ENCODE measurements at regions not wholly inside any gene's neighbourhood (a gene's known extent, or its start where the extent isn't known, plus 50 kb on each side); places are given as distances from the start of the nearest gene placed in this dataset.
A peak's percentile ranks its signal among the peaks of the same experiment; 100 is the strongest.
"Not testable (repeated sequence)": the region's sequence is repeated elsewhere in the genome, so short reads cannot be mapped to it uniquely, and the experiment has no call there.

DNA sequence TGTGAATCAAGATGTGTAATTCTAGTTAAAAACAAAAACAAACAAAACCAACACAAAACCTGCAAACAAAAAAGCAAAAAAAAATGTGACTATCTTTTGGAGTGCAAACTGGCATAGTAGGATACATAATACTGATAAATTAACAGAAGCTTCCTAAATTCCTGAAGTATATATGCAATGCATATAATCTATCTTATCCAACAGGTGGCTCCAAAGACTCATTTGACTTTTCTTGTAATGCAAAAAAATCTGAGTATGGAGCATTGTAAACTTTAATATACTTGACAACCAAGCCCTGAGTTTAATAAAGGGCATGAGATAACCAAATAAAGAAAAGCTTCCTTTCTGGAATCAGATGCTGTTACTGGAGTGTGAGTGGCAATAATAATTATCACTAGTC is 1003.6 kb downstream of the FSCB start:
- H3K27me3 ChIP-seq (ENCODE audit: low read depth): no peaks in the 10 kb centered on the region
- H3K4me1 ChIP-seq: peaks cover 16% of the 10 kb centered on the region
- peak in 1 of 2 experiments; percentile 67 for DNase-seq (ENCODE audit: low spot score in 2 of 2)
- no peaks in the 10 kb centered on the region for H3K36me3 ChIP-seq (replicated peaks)
- H3K9me3 ChIP-seq: no peaks in the 10 kb centered on the region
- no peak overlapping the region for H3K4me3 ChIP-seq
- in situ Hi-C loops (cut with MboI; ENCODE audit: low sequenced_read_pairs): loop anchor here (25.0 kb wide), 1 partner anchor 284 kb away; no protein-coding TSS in a partner anchor

DNA sequence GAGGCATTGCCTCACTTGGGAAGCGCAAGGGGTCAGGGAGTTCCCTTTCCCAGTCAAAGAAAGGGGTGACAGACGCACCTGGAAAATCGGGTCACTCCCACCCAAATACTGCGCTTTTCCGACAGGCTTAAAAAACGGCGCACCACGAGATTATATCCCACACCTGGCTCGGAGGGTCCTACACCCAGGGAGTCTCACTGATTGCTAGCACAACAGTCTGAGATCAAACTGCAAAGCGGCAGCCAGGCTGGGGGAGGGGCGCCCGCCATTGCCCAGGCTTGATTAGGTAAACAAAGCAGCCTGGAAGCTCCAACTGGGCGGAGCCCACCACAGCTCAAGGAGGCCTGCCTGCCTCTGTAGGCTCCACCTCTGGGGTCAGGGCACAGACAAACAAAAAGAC is 1014.7 kb downstream of the FSCB start:
- in situ Hi-C loops (cut with MboI; ENCODE audit: low sequenced_read_pairs); DNase-seq (ENCODE audit: low spot score in 2 of 2); H3K4me1 ChIP-seq; H3K9me3 ChIP-seq; H3K36me3 ChIP-seq (replicated peaks); H3K27me3 ChIP-seq (ENCODE audit: low read depth); H3K4me3 ChIP-seq: not testable (repeated sequence)

DNA sequence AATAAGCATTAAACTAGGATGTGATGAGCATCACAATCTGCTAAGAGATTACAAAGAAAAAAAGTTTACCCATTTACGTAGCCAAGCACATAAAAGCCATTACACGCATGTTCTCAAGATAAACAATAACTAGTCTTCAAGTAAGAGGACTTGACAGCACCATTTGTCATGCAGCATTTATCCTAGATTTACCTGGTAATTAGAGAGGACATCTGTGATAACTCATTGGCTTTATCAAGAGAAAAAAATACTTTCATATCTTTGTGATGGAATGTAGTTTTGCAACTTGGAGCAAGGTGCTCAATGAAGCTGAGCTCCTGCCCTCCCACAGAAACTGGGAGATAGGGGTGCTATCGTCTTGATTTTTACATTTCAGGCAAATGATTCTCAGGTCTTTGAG is 1023.7 kb downstream of the FSCB start:
- Histone ChIP-seq H3K27me3 (ENCODE audit: low read depth) (no peaks in the 10 kb centered on the region), H3K4me1 (peaks cover 41% of the 10 kb centered on the region), H3K9me3 (no peaks in the 10 kb centered on the region), H3K4me3 (no peak overlapping the region), H3K36me3 (replicated peaks) (no peaks in the 10 kb centered on the region)
- no peak for DNase-seq (ENCODE audit: low spot score in 2 of 2)
- in situ Hi-C loops (cut with MboI; ENCODE audit: low sequenced_read_pairs): no loop called here

DNA sequence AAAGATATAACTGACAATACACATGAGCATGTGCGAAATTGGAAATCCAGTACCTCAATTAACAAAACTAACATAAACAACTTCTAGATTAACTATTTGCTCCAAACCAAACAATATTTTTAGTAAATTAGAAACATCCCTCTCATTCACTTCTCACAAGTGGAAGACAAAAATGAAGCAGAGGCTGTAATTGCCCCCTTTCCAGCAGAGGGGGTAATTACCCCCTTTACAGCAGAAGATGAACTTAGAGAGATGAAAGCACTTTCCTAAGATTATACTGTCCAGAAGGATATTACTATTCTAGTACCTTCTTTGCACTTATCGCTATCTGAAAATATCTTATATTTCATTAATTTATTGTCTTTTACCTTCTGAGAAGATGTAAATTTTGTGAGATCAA is 1025.2 kb downstream of the FSCB start:
- Histone ChIP-seq H3K27me3 (ENCODE audit: low read depth) (no peaks in the 10 kb centered on the region), H3K9me3 (no peaks in the 10 kb centered on the region), H3K36me3 (replicated peaks) (no peaks in the 10 kb centered on the region), H3K4me3 (no peak overlapping the region), H3K4me1 (peaks cover 46% of the 10 kb centered on the region)
- in situ Hi-C loops (cut with MboI; ENCODE audit: low sequenced_read_pairs): no loop called here
- no peak for DNase-seq (ENCODE audit: low spot score in 2 of 2)

DNA sequence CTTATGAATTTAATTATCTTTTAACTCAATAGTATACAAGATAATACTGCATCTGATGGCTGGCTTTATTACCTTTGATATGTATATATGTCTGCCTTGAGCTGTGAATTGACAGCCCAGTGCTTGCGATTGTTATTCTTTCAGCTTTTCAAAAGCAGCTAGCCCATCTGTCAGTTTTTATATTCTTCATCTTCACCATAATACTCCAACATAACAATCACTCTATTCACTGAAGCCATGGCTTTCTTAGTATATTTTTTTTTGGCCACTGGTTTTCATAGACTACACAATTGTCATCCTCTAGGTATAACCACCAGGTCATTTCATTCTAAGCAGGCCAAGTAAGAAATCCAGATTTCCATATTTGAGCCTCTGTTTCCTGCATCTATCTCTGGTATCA is 1026.1 kb downstream of the FSCB start:
- peak in 1 of 2 experiments; percentile 97 for DNase-seq (ENCODE audit: low spot score in 2 of 2)
- H3K27me3 ChIP-seq (ENCODE audit: low read depth): no peaks in the 10 kb centered on the region
- no peaks in the 10 kb centered on the region for H3K9me3 ChIP-seq
- in situ Hi-C loops (cut with MboI; ENCODE audit: low sequenced_read_pairs): no loop called here
- H3K4me3 ChIP-seq: no peak overlapping the region
- no peaks in the 10 kb centered on the region for H3K36me3 ChIP-seq (replicated peaks)
- peaks cover 46% of the 10 kb centered on the region for H3K4me1 ChIP-seq

DNA sequence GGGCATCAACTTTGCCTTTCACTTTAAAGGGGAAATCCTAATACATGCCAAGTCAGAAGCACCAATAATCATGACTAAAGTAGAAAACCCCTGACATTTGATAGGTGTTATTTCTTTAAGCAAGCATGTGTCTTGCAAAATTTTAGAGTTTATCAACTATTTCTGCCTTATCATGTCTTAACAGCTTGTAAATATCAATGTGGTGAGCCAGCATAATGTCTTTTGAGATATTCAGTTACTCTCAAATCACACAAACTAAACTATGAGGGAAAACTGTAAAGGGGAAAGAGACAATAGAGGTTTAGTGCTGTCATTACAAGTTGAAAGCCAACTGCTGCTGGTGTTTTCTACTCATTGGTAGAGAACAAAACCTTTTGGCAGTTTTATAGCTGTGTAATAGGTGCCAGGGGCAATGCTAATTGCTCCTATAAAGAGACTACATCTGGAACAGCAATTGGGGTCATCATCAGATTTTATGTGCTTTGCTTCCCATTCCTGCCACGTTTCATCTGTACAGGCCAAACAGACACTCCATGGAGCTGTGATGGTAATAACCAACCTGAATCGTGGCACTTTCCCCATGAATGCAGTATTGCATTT is 1027.4 kb downstream of the FSCB start:
- Histone ChIP-seq H3K9me3 (no peaks in the 10 kb centered on the region), H3K27me3 (ENCODE audit: low read depth) (no peaks in the 10 kb centered on the region), H3K4me3 (no peak overlapping the region), H3K4me1 (peaks cover 39% of the 10 kb centered on the region), H3K36me3 (replicated peaks) (no peaks in the 10 kb centered on the region)
- in situ Hi-C loops (cut with MboI; ENCODE audit: low sequenced_read_pairs): no loop called here
- DNase-seq (ENCODE audit: low spot score in 2 of 2): peak; percentile 63 to 94

DNA sequence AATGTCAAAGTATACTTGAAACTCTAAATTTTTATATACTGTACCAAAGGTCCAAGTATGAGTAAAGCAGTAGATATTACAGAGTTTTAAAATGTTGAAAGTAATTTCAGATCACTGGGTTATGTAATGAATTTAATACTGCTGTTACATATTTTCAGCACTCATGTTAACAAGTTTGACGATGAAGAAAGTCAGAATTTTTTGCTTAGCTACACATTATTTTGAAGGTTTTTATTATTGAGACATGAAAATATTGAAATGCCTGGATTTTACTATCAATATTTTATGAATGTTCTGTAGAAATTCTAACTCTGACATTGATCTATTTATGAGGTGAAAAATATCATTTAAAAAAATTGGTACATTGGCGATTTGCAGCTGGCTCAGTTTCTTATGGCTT is 1030.3 kb downstream of the FSCB start:
- H3K27me3 ChIP-seq (ENCODE audit: low read depth): no peaks in the 10 kb centered on the region
- DNase-seq (ENCODE audit: low spot score in 2 of 2): no peak
- H3K4me1 ChIP-seq: peaks cover 37% of the 10 kb centered on the region
- no peak overlapping the region for H3K4me3 ChIP-seq
- H3K9me3 ChIP-seq: no peaks in the 10 kb centered on the region
- in situ Hi-C loops (cut with MboI; ENCODE audit: low sequenced_read_pairs): no loop called here
- H3K36me3 ChIP-seq (replicated peaks): no peaks in the 10 kb centered on the region

DNA sequence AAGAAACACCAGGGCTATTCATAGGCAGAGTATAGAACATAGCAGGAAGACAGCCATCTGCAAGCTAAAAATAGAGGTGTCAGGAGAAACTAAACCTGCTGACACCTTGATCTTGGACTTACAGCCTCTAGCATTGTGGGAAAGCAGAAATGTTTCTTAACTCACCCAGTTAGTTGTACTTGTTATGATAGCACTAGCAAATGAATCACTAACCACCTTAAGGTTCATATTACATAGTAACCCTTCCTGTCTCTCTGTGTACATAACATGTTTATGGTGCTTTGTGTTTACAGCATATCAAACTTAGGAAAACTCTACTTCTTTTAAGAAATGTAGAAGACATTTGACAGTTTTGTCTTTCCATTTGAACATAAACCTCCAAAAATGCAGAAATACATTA is 1031.3 kb downstream of the FSCB start:
- Histone ChIP-seq H3K36me3 (replicated peaks) (no peaks in the 10 kb centered on the region), H3K4me3 (no peak overlapping the region), H3K4me1 (peaks cover 37% of the 10 kb centered on the region), H3K27me3 (ENCODE audit: low read depth) (no peaks in the 10 kb centered on the region), H3K9me3 (no peaks in the 10 kb centered on the region)
- in situ Hi-C loops (cut with MboI; ENCODE audit: low sequenced_read_pairs): no loop called here
- DNase-seq (ENCODE audit: low spot score in 2 of 2): no peak

DNA sequence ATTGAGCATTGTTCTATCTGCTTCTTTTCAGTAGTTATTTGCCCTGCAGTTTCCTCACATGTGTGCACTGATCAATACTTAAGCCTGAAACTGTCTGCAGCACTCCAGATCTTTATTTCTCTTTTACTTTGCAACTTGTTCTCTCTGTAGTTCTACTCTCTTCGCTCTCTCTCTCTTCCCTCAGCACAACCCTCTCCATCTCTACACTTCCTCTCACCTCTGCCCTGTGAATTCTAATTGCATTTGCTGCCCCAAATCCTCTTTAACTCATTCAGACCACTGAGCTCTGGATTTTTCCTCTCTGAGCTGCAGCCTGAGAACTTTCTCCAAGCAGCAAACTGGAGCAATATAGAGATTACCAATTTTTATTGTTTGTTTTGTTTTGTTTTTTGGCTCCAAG is 1035.5 kb downstream of the FSCB start:
- in situ Hi-C loops (cut with MboI; ENCODE audit: low sequenced_read_pairs): no loop called here
- no peak for DNase-seq (ENCODE audit: low spot score in 2 of 2)
- Histone ChIP-seq H3K4me1 (peaks cover 12% of the 10 kb centered on the region), H3K9me3 (no peaks in the 10 kb centered on the region), H3K36me3 (replicated peaks) (no peaks in the 10 kb centered on the region), H3K4me3 (no peak overlapping the region), H3K27me3 (ENCODE audit: low read depth) (no peaks in the 10 kb centered on the region)

DNA sequence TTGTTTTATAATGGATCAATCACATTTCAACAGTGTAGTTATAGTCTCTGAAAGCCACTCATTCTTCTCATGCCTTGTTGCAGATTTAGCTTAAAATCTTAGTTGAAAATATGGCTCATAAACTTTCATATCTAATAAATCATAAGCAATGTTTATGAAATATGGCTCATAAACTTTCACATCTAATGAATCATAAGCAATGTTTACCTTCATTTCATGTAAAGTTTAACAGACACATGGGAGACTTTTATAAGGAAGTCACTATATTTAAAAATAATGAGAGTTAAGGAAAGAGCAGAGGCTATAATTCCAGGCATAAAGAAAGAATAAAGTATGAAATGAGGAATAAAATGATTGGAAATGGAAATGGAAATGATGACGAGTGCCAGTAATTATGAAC is 1042.1 kb downstream of the FSCB start:
- no peak for DNase-seq (ENCODE audit: low spot score in 2 of 2)
- Histone ChIP-seq H3K4me3 (no peak overlapping the region), H3K36me3 (replicated peaks) (no peaks in the 10 kb centered on the region), H3K27me3 (ENCODE audit: low read depth) (no peaks in the 10 kb centered on the region), H3K4me1 (no peaks in the 10 kb centered on the region; the same call in none of the 2 replicates), H3K9me3 (no peaks in the 10 kb centered on the region)
- in situ Hi-C loops (cut with MboI; ENCODE audit: low sequenced_read_pairs): no loop called here

DNA sequence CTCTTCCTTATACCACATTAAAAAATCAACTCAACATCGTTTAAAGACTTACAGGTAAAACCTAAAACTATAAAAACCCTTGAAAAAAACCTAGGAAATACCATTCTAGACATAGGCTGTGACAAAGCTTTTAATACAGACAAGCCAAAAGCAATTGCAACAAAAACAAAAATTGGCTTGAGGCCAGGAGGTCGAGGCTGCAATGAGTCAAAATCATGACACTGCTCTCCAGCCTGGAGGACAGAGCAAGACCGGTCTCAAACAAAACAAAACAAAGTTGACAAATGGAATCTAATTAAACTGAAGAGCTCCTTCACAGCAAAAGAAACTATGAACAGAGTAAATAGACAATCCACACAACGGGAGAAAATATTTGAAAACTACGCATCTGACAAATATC is 1057.8 kb downstream of the FSCB start:
- Histone ChIP-seq H3K36me3 (replicated peaks) (no peaks in the 10 kb centered on the region), H3K9me3 (no peaks in the 10 kb centered on the region; the same call in 1 of the 2 replicates), H3K27me3 (ENCODE audit: low read depth) (no peaks in the 10 kb centered on the region), H3K4me3 (no peak overlapping the region), H3K4me1 (no peaks in the 10 kb centered on the region)
- in situ Hi-C loops (cut with MboI; ENCODE audit: low sequenced_read_pairs): no loop called here
- no peak for DNase-seq (ENCODE audit: low spot score in 2 of 2)

DNA sequence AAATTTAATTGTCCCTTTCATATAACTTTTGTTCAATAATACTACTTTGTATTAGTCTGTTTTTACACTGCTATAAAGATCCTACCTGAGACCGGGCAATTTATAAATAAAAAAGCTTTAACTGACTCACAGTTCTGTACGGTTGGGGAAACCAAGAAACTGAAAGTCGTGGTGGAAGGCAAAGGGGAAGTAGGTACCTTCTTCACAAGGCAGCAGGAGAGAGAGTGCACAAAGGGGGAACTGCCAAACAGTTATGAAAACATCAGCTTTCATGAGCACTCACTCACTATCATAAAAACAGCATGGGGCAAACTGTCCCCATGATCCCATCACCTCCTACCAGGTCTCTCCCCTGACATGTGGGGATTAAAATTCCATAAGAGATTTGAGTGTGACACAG is 1069.0 kb downstream of the FSCB start:
- Histone ChIP-seq H3K9me3 (no peaks in the 10 kb centered on the region), H3K4me1 (no peaks in the 10 kb centered on the region), H3K4me3 (no peak overlapping the region), H3K27me3 (ENCODE audit: low read depth) (no peaks in the 10 kb centered on the region), H3K36me3 (replicated peaks) (no peaks in the 10 kb centered on the region)
- DNase-seq (ENCODE audit: low spot score in 2 of 2): no peak
- in situ Hi-C loops (cut with MboI; ENCODE audit: low sequenced_read_pairs): no loop called here

DNA sequence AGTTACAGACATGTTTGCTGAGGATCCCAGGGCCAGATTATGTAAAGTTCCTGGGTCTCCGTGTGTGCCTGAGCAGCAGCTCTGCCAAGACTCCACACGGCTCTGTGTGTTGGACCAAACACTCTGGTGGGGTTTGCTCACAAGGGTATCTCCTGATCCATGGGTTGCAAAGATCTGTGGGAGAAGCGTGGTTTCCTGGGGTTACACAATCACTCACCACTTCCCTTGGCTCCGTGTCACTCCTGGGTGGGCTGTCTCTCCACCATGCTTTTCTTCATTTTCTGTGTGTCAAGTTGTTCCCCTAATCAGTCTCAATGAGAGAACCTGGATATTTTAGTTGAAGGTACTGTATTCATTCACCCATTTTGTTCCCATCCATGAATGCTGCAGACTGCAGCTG is 1088.8 kb downstream of the FSCB start:
- H3K36me3 ChIP-seq (replicated peaks): no peaks in the 10 kb centered on the region
- no peaks in the 10 kb centered on the region for H3K9me3 ChIP-seq
- in situ Hi-C loops (cut with MboI; ENCODE audit: low sequenced_read_pairs): no loop called here
- DNase-seq (ENCODE audit: low spot score in 2 of 2): no peak
- H3K4me3 ChIP-seq: no peak overlapping the region
- no peaks in the 10 kb centered on the region for H3K4me1 ChIP-seq
- H3K27me3 ChIP-seq (ENCODE audit: low read depth): no peaks in the 10 kb centered on the region

DNA sequence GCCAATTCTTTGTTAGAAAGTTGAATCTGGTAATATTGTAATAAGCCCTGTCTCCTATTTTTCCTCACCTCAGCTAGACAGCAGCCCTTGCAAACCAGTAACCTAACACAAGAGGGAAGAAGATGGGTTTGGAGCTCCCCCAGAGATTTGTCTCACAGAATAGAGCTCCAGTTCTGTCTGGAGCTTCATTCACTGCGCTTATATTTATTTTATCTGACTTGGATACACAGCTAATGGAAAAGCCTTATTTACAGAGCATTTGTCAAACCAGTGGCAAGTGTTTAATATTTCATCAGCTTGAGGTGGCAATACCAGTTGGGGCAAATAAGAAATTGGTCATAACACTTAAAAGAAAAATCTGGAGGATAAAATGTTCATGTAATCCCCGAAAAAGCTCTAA is 1094.0 kb downstream of the FSCB start:
- no peaks in the 10 kb centered on the region for H3K27me3 ChIP-seq (ENCODE audit: low read depth)
- in situ Hi-C loops (cut with MboI; ENCODE audit: low sequenced_read_pairs): no loop called here
- no peak for DNase-seq (ENCODE audit: low spot score in 2 of 2)
- H3K36me3 ChIP-seq (replicated peaks): no peaks in the 10 kb centered on the region
- H3K4me3 ChIP-seq: no peak overlapping the region
- H3K4me1 ChIP-seq: no peaks in the 10 kb centered on the region
- no peaks in the 10 kb centered on the region for H3K9me3 ChIP-seq

DNA sequence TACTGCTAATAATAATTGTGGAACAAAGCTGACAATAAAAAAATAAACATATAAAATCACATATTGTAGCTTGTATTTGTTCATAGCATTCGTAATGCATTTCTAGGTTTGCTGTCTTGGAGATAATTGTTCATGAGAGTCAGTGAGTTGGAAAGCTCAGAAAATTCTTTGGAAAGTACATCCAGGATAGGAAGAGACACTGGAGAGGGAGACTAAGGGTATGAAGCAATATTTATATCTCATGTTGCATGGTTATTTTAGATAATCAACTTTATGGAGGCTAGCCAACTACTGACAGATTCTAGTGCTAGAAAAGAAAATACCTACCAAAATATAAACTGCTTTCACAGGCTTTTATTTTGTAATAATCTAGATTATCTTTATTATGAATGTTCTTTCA is 1095.2 kb downstream of the FSCB start:
- no peak for DNase-seq (ENCODE audit: low spot score in 2 of 2)
- Histone ChIP-seq H3K4me1 (no peaks in the 10 kb centered on the region), H3K4me3 (no peak overlapping the region), H3K36me3 (replicated peaks) (no peaks in the 10 kb centered on the region), H3K27me3 (ENCODE audit: low read depth) (no peaks in the 10 kb centered on the region), H3K9me3 (no peaks in the 10 kb centered on the region)
- in situ Hi-C loops (cut with MboI; ENCODE audit: low sequenced_read_pairs): no loop called here

All from HAP-1 (cell line).